NCI-H748 (cell line): ENCODE measurements at regions not wholly inside any gene's neighbourhood (a gene's known extent, or its start where the extent isn't known, plus 50 kb on each side); places are given as distances from the start of the nearest gene placed in this dataset.
A peak's percentile ranks its signal among the peaks of the same experiment; 100 is the strongest.

ENCODE experiments used
- DNase-seq: peaks from one replicate; lab custom pipeline; 2025; ENCODE audit not compliant: unreplicated experiment; lab: John Stamatoyannopoulos, UW

DNA sequence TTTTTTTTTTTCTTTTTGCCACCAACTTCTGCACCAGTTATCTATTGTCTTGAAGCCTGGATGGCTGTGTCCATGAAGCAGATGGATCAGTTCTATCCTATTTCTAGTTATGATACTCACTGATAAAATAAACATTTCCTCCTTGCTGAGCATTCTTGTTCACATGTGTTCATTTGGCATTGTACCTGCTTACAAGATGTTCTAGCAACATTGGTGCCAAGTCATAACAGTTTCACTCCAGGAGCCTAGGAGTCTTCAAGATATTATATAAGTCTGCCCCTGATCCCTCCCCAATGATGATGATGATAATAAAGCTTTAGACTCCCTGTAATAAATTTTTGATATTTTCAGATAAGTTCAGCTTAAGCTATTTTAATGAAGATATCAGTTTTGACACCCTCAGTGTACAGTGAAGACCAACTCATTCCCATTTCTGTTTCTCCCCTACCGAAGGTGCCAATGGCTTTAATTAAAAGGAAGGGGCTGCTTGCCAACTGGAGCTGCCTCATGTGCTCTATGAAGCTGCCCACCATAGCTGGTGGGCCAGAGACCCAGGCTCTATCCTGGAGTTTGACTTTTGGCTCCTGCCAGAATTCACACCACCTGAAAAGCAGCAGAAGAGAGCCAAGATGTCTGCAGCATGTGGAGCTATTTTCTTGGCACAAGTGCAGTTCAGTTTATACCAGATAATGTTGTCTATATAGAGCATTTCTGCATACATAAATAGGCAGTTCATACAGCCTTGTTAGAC is 265.4 kb upstream of the TET2 start:
- DNase-seq, result no peak

DNA sequence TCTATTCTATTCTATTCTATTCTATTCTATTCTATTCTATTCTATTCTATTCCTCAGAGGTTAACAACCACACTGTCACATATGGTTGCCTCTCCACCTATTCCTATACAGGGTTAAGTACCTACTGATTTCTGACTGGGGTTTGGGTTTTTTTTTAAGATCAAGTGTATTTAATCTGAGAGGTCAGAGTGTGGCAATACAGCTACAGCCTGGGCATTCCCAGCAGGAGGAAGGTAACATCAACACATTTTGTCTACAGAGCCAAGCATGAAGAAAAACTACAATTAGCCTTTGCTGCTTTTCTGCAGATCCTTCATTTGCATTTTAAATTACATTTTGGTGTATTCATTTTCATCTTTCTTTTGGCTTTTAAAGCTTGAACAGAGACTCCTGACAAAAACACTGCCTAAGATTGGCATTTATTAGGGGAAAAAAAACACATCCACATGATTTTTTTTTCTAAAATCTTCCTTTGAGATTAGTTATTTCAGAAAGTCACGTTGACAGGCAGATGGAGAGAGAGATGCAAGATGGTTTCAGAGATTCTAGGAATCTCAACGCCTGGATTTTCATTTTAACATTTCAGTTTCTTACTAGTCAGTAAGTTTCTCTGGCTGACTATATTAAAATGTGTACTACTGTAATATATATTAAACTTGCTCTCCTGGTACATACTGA is 255.9 kb upstream of the TET2 start:
- DNase-seq, result no peak

DNA sequence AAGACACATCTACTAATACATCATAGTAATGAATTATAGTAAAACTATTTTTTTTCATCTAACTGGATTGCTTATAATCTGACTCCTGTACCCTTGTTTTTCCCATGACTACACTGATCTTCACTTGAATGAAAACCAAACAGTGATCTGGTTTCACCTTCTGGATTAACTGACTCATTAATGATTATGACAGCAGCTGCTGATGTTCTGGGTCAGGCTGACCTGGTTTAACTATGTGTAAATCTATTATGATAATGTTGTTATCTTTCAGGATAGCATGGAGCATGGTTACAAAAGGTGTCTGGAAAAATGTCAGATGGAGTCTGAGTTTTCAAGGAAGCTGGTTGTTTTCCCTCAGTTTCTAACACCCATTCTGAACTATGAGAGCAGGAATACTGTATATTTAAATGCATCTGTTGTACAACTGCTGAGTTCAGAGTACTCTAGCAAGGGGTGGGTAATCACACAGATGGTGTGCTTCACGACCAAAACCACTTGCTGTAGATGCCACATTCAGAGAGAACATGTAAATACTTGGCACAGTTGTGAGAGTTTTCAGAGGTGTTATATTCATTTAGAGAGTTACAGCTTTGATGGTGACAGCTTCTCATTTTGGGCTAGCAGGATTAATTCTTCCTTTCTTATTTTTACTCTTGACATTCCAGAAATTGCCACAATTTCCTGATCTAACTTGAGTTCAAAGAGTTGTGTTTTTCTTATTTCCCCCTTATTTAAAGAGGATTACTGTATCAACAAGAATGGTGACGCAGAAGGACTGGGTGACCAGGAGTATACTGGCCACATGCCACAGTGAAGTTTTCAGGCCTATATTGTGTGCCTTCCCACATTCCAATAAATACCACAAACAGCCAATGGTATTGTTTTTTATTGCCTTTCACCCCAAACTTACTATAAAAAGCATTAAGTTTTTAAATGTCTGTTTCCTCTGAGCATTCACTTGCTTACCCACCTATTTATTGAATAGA is 249.7 kb upstream of the TET2 start:
- peak; percentile 69 for DNase-seq

DNA sequence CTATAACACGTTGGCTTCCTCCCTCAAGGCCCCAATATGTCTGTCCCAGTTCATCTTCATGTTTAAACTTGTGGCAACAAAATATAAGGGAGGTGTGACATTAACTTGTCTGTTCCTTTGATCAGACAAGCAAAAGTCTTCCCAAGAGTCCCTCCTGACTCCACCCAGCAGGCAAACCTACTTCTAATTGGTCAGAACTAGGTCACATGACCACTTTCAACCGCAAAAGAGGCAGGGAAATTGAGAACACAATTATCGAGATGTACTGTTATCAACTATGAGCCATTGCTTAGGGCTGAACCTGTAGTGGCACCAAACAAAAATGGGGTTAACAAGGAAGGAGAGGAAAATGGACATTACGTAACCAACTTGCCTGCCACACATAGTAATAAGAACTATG is 246.8 kb upstream of the TET2 start:
- no peak for DNase-seq

DNA sequence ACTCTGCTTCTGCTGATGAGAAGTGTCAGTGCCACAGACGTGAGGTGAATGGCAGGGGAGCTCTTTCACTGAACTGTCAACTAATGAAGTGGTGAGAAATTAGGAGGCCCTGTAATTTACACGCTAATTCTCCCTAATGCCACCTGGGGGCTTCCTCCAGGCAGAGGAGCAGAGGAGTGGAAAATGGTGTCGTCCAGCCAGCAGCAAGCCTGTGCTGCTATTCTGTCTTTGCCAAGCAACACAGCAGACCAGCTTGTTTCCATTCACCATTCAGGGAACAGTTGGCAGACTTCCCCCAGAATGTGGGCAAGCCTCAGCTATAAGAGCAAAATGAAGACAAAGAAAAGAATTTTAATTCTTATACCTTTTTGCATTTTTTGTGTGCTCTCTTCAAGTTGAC is 245.2 kb upstream of the TET2 start:
- peak; percentile 57 for DNase-seq

DNA sequence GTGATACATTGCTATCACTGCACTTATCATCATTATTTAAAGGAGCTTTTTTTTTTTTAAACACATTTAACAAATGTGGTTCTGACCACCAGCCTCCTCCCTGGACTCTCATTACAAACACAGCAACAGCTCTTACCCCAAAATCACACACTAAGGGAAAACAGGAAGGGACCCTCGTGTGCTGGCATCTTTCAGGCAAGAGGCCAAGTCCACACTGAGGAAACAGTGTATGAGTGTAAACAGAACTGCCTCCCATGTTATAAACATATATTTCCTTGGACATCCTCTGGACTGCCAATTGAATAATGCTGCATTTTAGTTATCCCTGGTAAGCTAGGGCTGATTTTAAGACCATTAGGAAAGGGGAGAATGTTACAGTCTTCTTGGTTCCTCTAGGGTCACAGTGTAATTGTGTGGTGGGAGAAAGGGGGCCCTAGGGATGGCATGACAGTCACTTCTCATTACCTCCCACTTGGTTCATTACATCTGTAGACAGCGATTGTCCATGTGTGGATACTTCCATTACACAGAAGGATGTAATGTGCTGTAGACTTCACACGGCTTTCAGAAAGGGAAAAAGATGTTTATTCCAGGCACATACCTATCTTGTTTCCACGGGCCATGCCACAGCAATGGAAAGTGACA is 244.6 kb upstream of the TET2 start:
- no peak for DNase-seq

DNA sequence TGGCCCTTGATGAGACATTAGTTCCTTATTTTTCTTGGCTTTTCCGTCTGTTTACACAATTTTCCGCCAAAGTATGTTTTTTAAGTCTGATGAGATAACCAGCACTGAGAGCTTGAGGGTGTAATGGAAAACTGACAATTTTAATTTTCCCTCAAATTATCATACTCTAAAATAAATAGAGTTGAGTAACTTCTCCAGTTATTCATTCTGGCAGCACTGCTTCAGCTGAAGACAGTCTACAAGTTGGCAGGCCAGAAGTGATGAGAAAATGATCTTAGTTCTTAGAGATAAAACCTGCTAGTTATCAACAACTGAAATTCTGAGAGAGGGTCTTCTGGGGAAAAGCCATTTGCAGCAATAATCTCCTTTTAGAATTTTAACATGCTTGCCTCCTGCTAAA is 241.6 kb upstream of the TET2 start:
- no peak for DNase-seq

DNA sequence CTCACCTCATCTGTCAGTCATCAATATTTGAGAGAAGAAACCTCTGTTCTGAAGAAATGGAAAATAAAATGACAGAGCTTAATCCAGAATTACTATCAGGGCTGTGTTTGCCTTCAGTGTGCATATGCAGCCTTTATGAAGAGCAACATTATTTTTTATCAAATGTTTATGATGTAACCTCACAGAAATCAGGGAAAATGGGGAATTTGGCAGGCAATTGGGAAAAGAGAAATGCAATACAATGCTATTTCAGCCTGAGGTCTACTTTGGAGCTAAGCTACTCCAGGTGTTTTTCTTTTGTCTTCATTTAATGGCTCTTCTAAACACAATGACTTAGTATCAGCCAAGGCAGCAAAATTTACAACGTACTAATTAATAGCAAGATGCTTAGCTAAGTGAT is 241.1 kb upstream of the TET2 start:
- DNase-seq, result peak; percentile 42

DNA sequence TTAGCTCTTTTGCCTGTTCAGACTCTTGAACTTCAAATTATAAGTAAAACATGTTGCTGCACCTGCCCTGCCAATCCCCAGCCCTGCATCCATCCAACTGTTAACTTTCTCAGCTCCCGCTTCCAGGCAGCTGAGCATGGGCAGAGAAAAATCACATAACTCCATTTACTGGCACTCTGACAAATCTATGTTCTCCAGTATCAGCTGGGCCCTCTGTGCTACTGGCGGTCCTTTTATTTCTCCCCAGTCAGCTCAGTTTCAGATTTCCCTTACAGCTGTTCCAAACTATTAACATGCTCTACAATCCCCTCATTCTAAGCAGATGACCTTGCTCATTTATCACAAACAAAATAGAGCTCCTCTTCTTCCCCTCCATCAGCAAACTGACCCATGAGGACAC is 240.4 kb upstream of the TET2 start:
- peak; percentile 62 for DNase-seq

DNA sequence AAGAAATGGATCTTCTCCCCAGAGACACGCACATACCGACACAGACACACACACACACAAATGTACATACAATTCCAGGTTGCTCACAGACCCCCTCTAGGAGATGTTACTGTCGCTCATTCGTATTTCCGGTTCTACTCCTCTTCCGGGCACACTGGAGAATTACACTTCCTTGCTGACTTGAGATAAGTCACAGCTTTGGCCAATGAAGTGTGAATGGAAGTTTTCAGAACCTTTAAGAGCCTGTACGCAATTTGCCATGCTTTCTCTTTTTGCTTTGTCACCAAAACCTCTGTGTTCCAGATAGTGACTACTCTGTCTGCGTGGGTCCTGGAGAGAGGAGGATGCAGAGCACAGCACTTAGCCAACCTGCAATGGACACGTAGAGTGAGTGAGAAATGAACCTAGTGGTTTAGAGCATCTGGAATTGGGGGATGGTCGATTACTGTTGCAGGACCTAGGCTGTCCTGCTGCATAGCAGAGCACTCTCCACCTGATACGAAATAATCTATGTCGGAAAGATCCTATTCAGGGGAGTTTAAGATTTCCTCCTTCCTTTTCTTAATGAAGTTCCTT is 239.5 kb upstream of the TET2 start:
- no peak for DNase-seq

DNA sequence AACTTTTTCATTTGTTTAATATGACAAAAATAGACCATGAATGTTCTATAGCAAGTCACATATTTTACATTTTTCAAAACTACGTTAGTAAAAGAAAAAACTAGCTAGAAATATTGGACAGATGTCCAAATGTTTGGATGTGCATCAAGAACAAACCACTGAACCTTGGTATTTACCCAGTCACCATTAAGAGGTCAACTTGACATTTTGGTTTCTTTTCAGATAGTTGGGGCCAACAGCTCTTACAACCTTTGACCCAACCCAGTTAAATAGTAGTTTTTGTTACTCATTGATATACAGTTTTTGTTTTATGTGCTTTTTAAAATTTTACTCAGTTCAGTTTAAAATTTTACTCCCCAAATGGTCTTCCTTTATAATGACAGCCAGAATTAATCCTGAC is 238.7 kb upstream of the TET2 start:
- no peak for DNase-seq

DNA sequence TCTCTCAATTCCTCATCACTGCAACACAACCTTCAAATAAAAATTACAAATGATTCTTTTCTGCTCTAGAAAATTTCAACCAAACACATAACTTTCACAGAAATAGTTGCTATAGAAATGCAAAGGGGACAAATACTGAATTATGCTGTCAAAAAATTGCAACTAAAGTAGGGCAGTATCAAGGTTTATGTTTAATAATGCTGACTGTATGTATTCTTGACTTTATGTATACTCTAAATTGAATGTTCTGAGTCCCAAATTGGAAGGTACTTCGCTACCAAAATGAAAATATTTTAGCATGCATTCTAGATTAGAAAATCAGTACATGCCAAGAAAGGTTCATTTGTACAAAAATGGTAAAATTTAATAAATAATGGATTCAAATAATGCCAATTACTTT is 237.3 kb upstream of the TET2 start:
- DNase-seq, result no peak

DNA sequence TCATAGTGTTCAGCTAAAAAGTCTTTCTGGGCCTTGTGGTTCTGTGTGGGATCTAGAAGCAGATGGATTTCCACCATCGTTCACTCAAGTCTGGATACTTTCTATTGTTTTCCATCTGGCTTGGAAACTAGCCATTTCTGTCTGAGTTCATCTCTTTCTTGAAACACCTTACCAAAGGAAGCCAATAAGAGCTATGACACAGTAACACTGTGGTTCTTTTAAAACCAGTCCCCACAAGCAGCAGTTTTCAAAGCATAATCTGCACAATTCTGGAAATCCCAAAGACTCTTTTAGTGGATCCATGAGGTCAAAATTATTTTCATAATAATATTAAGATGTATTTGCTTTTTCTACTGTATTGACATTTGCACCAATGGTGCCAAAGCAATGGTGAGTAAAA is 234.2 kb upstream of the TET2 start:
- DNase-seq, result no peak

DNA sequence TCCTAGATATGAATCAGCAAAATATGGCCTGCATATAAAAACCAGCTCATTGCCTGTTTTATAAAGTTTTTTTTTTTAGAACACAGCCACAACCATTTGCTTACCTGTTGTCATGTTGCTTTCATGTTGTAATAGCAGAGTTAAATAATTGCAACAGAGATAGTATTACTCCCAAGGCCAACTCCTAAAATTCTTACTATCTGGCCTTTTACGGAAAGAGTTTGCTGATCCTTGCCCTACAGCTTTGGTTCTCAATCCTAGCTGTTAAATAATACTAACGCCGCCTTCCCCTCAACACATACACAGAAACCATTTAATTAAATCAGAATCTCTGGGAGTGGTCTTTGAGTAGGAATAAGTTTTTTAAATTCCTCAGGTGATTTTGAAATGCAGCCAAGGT is 231.3 kb upstream of the TET2 start:
- DNase-seq, result no peak

DNA sequence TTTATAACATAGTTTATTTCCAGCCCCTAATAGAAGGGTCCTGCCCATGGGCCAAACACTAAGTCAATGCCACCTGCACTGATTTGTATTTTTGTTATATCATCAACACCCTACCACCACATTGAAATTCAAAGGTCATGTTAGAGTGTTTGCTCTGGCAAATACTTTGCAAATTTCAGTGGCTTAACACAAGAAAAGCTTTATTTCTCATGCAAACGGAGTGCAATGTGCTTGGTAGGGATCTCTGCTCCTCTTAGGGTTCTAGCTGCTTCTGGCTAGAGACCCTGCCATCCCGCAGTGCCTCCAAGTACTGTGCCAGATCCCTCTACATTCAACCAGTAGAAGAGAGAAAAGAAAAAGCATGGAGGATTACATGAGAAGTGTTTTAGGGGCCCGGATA is 230.8 kb upstream of the TET2 start:
- no peak for DNase-seq

DNA sequence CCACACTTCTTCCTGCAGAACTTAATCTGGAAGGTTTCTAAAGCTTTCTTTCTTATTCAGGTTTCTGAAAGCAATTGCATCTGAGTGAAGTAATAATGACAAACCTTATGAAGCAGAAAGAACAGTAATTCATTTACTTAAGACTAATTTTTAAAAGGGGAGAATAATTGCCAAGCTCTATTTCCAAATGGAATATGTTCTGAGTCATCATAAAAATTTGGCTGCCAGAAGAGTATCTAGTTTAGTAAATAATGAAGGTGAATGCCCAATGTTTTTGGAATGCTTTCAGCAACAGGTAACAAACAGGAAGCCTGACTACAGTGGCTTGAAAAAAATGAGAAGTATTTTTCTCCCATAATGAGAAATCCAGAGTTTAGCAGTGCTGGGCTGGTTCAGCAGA is 227.3 kb upstream of the TET2 start:
- DNase-seq, result peak; percentile 80

DNA sequence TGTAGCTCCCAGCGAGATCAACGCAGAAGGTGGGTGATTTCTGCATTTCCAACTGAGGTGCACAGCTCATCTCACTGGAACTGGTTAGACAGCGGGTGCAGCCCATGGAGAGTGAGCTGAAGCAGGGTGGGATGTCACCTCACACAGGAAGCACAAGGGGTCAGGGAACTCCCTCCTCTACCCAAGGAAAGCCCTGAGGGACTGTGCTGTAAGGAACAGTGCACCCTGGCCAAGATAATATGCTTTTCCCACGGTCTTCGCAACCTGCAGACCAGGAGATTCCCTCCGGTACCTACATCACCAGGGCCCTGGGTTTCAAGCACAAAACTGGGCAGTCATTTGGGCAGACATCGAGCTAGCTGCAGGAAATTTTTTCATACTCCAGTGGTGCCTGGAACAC is 216.4 kb upstream of the TET2 start:
- DNase-seq, result no peak

DNA sequence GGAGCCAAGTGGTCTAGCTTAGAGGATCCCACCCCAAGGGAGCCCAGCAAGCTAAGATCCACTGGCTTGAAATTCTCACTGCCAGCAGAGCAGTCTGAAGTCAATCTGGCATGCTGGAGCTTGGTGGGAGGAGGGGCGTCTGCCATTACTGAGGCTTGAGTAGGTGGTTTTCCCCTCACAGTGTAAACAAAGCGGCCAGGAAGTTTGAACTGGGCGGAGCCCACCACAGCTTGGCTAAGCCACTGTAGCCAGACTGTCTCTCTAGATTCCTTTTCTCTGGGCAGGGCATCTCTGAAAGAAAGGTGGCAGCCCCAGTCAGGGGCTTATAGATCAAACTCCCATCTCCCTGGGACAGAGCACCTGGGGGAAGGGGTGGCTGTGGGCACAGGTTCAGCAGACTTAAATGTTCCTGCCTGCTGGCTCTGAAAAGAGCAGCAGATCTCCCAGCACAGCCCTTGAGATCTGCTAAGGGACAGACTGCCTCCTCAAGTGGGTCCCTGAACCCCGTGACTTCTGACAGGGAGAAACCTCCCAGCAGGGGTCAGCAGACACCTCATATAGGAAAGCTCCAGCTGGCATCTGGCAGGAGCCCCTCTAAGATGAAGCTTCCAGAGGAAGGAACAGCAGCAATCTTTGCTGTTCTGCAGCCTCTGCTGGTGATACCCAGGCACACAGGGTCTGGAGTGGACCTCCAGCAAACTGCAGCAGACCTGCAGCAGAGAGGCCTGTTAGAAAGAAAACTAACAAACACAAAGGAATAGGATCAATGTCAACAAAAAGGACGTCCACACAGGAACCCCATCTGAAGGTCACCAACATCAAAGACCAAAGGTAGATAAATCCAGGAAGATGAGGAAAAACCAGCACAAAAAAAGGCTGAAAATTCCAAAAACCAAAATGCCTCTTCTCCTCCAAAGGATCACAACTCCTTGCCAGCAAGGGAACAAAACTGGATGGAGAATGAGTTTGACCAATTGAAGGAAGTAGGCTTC is 215.6 kb upstream of the TET2 start:
- peak; percentile 81 for DNase-seq

DNA sequence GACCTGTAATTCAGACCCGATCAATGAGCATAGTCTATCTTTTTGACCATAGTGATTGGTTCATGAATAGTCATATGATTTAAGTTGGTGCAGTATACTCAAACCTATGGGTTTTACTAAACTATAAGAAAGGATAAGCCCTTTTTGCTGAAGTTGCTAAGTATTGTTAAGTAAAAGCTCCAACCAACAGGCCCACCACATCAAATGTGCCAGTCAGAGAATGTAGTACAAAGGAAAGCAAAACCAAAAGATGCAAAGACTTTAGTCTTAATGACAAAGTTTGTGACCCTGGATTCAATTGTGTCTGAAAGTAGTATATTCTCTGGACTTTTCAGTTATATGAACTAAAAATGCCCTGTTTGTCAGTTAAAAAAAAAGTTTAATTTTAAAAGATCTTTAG is 208.1 kb upstream of the TET2 start:
- no peak for DNase-seq

DNA sequence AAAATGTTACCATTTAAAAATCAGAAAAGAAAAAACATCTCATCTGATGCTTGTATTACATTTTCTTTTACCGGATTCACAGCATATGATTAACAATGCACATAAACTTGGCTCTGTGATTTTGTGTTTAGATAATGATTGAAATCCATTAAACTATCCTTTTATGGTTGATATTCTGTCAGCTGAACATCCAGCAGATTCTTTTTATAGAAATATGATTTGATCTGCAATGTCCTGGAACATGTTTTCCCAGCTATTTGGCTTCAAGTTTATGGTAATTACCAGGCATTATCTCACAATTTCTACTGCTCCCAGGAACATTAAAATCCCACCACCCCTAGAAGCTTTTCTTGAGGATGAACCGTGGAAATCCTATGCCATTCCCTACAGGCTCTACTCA is 205.7 kb upstream of the TET2 start:
- DNase-seq, result no peak
